GM21529 (cell line): ENCODE measurements at regions not wholly inside any gene's neighbourhood (a gene's known extent, or its start where the extent isn't known, plus 50 kb on each side); places are given as distances from the start of the nearest gene placed in this dataset.
"Not testable (repeated sequence)": the region's sequence is repeated elsewhere in the genome, so short reads cannot be mapped to it uniquely, and the experiment has no call there.

Experiments
- ATAC-seq: cut with Tn5 transposase; IDR thresholded peaks from one replicate; pipeline ENCODE4 v1.9.1; 2021; ENCODE audit not compliant: unreplicated experiment

DNA sequence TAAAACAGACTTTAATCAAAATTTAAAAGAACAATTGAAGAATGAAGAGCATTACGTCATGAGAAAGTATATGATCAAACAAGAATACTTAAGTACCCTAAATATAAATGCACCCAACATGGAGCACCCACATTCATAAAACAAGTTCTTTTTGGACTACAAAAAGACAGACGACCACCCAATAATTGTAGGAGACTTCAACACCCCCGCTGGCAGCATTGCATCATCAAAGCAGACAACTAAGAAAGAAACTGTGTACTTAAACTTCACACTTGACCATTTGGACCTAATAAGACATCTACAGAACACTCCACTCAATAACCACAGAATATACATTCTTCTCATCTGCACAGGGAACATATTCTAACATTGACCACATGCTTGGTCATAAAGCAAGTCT is 291.7 kb upstream of the ZNF322 start:
- ATAC-seq, result not testable (repeated sequence)

DNA sequence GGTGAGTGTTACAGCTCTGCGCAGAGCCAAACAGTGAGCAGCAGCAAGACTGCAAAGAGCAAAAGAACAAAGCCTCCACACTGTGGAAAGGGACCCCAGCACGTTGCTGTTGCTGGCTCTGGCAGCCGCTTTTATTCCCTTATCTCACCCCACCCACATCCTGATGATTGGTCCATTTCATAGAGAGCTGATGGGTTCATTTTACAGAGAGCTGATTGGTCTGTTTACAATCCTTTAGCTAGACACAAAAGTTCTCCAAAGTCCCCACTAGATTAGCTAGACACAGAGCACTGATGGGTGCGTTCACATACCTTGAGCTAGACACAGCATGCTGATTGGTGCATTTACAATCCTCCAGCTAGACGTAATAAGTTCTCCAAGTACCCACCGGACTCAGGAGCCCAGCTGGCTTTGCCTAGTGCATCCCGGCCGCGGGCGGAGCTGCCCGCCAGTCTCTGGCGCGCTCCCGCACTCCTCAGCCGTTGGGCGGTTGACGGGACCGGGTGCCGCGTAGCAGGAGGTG is 291.4 kb upstream of the PRSS16 start:
- ATAC-seq, result not testable (repeated sequence)

DNA sequence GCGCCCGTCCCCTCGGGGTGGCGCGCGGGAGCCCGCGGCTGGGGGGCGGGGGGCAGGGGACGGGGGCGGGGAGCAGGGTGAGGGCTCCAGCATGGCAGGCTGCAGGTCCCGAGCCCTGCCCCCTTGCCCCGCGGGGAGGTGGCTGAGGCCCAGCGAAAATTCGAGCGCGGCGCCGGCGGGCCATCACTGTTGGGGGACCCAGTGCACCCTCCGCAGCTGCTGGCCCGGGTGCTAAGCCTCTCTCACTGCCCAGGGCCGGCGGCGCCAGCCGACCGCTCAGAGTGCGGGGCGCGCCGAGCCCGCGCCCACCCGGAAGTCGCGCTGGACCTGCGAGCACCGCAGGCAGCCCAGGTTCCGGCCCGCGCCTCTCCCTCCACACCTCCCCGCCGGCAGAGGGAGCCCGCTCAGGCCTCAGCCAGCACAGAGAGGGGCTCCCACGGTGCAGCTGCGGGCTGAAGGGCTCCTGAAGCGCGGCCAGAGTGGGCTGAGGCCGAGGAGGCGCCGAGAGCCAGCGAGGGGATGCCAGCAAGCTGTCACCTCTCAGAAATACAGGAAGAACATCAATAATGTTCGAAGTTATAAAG is 290.8 kb upstream of the PRSS16 start:
- not testable (repeated sequence) for ATAC-seq

DNA sequence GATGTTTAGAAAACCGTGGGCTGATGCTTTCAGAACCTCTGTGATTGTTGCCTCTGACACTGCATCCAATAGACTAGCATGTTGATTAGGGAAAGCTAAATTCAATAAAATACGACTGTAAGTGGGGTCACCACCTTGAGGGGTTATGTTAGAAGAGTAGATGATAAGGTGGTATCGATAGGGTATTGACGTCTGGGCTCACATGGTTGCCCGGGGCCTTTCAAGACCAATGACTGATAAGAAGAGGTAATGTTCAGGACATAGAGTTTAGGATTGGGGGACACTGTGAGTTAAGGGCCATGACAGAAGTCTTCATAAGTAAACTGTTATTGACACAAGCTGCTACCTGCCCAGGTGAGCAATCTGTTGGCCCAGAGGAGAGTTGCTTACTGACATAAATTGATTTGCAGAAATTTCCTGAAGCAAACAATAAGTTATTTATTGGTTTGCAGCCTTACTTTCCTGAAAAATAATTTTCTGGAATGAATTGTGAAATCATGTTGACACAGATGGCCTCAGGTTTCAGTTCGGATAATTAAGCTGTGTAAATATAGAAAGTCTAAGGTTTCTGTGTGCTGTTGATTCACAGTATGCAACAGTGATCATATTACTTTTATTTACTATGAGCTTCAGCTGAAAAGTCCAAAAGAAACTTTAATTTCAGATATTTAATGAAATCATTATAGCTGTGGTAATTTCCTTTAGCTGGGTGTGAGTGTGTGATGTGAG is 289.9 kb upstream of the PRSS16 start:
- not testable (repeated sequence) for ATAC-seq

DNA sequence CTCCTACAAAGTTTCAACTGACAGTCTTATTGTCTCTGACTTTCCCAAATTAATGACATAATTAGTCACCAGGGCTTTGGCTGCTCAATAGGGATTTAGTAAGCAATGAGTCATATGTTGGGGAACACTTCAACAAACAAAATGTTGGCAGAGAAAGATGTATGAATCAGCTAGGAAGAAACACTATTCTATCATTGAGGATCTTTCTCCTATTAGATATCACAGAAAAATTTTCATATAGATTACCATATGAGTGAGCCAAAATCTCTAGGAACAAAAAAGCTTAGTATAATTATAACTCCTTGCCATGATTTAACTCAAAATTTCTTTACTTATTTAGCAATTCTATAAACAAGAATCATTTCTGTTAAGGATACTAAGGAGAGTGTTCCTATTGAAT is 286.3 kb upstream of the PRSS16 start:
- not testable (repeated sequence) for ATAC-seq

DNA sequence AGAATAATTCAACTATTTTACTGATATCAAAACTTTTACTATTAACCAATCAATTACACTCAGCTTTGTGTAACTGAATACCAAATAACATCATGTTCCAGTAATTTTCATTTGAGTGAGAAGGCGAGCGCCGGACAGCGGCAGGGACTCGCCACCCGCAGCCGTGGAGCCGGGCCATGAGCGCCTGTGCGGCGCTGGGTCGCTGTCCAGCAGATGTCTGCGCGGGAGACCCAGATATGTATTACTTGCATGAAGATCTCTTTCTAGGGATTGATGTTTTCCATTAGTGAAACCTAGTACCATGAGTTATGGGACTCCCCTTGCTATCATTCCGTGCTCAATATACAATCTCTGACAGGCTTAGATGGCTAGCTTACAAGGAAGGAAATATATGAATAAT is 245.1 kb upstream of the PRSS16 start:
- no peak for ATAC-seq

DNA sequence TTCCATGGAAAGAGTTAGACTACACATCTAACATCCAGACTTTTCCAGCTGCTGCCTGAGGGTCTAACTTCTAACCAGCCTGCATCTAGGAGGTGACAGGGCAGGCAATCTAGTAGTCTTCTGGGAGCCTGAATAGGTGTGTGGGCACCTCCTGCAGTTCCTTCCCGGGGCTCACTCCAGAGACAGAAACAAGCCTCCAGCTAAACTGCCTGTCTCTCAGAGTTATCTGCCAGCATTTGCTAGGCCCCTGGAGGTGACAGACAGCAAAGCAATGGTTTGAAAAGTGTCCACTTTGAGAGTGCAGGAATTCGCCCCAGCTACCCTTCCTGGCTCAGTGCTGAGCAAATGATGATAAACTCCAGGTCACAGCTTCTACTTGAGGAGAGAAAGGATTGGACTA is 240.5 kb upstream of the PRSS16 start:
- ATAC-seq, result no peak

DNA sequence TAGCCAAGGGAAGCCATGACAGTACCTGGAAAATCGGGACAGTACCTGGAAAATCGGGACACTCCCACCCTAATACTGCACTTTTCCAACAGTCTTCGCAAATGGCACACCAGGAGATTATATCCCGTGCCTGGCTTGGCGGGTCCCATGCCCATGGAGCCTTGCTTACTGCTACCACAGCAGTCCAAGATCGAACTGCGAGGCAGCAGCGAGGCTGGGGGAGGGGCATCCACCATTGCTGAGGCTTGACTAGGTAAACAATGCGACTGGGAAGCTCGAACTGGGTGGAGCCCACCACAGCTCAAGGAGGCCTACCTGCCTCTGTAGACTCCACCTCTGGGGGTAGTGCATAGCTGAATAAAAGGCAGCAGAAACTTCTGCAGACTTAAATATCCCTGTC is 238.9 kb upstream of the PRSS16 start:
- ATAC-seq, result not testable (repeated sequence)

DNA sequence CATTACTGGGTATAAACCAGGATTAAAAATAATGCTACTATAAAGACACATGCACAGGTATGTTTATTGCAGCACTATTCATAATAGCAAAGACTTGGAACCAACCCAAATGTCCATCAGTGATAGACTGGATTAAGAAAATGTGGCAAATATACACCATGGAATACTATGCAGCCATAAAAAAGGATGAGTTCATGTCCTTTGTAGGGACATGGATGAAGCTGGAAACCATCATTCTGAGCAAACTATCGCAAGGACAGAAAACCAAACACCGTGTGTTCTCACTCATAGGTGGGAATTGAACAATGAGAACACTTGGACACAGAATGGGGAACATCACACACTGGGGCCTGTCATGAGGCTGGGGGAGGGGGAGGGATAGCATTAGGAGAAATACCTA is 233.4 kb upstream of the PRSS16 start:
- ATAC-seq, result not testable (repeated sequence)

DNA sequence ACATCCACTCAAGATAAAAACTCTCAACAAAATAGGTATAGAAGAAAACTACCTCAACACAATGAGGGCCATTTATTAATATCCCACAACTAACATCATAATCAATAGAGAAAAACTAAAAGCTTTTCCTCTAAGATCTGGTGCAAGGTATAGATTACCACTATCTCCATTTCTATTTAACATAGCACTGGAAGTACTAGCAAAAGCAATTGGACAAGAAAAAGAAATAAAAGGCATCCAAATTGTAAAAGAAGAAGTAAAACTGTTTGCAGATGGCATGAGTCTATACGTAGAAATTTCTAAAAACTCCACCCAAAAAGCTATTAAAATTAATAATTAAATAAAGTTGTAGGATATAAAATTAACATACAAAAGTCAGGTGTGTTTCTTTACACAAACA is 230.8 kb upstream of the PRSS16 start:
- ATAC-seq, result no peak

DNA sequence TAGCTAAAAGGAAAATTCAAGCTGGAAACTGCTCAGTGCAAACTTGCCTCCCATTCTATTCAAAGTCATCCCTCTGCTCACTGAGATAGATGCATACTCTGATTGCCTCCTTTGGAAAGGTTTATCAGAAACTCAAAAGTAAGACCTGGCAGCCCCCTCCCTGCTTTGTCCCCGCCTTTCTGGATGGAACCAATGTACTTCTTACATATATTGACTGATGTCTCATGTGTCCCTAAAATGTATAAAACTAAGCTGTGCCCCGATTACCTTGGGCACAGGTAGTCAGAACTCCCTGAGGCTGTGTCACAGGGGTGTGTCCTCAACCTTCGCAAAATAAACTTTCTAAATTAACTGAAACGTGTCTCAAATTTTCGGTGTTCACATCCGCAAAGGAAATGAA is 229.1 kb upstream of the PRSS16 start:
- ATAC-seq, result not testable (repeated sequence)

DNA sequence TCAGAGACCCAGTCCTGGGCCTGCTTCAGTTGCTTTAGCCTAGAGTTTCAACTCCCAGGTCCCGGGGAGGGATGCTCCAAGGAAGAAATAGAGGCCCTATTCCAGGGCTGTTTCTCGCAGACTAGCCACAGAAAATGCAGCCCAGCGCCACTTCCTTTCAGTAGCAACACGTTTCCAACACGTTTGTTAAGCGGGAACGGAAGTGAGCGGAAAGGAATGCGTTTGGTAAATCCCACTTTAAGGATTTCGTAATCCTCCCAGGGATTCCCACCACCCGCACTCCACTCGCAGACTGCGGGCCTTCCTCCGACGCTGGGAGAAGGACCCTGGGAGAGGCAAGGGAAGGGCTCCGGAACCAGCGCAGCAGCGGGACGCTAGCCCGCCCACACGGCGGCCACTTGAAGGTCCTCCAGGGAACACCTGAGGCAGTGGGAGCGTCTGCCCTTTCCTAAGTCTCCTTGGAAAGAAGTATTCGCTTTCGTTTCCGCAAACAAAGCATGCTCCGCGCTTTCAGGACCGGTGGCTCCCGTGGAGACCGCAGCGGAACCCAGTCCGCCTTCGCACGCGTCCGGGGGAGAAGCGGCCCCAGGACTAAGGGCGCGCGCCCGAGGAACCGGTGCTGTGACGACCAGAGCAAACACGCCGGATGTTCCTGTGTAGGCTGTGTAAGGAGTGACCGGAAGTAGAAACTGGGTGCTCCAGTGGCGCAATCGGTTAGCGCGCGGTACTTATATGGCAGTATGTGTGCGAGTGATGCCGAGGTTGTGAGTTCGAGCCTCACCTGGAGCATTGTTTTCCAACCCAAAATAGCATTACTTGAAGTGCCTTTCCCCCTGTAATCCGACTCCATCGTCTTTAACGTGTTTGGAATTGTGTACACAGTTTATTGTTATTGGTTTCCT is 227.6 kb upstream of the PRSS16 start:
- no peak for ATAC-seq

DNA sequence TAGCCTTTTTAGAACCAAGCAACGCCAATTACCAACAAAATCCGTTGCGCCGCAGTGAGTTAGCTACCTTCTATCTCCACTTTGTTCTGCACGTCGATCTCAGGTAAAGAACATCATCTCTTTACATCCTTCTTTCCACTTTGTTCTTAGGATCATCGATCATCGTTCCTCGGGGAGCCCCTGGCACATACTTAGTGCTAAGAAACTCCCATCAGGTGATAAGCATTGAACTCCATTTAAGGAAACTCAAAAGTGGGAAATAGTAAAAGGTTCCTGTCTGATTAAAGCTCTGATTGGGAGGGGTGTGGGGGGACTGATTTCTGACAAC is 227.0 kb upstream of the PRSS16 start:
- ATAC-seq, result no peak

DNA sequence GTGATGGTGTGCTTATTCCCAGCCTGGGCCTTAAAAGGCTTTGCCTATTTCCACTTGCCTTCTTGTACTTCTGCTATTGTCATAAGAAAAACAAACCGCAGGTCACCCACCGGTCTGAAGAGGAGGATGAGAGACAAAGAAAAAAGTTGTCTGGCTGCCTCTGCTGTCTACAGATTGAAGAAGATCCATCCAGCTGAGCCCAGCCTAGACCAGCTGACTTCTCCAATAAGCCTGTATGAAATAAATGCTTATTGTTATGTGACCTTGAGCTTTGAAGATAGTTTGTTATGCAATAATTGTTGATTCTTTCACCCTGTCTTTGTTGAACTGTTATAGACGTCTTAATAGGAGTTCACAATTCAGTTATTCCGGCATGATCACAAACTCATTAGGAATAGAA is 223.8 kb upstream of the PRSS16 start:
- ATAC-seq, result no peak

DNA sequence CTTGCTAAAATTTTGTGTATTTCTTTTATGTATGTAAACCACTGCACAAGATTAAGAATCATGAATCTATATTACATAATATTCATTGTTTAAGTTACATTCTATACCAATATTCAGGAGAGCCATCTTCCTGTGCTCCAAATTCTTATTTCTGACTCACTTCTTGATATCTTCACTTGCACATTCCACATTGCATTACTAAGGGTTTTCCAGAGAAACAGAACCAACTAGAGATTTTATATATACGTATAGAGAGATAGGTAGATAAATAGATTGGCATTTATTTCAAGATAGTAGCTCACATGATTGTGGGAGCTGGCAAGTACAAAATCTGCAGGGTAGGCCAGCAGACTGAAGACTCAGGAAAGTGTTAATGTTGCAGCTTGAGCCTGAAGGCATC is 222.2 kb upstream of the PRSS16 start:
- ATAC-seq, result no peak

DNA sequence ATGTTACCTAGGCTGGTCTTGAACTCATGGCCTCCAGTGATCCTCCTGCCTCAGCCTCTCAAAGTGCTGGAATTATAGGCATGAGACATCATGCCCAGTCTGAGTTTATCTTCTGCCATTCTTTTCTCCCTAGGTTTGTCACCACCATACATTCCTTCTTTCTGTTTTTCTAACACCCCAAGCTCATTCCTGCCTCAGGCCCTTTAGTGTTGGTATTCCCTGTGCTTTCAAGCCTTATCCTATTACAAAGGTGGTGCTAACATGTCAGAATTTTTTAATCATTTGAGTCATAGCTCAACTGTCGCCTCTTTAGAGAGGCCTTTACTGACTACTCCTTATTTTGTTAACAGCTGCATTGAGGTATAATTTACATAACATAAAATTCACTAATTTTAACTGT is 221.1 kb upstream of the PRSS16 start:
- ATAC-seq, result no peak

DNA sequence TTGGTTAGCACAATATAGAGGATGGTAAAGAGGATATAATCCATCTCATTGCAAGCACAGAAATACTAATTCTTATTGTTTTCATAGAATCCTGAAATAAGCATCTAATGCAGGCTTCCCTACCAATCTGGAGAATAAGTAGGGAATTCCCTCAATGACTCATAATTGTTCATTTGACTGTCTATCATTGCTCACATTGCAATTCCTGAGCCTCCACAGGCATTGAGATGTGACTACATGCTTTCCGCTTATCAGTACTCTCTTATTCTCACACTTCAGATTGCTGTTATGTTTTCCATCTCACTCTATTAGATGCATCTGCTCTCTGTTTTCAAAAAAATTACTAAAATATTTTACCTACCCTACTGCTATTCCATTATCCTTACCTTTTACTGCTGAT is 216.2 kb upstream of the PRSS16 start:
- ATAC-seq, result no peak

DNA sequence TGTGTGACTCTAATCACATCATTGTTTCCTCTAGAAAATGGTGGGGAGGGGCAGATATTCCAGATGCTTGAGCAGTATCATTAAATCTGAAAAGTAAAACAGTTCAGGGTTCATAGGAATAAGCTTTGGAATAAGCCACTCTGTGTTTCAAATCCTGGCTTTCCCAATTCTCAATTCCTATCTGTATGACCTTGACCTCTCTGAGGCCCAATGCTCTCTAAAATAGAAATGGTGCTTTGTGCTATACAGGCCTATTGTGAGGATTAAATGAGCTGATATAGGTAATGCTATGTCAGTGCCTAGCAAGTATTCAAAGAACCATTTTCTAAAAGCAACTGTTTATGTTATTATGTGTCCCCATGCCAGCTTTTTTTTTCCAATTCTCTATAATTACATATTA is 209.0 kb upstream of the PRSS16 start:
- no peak for ATAC-seq

DNA sequence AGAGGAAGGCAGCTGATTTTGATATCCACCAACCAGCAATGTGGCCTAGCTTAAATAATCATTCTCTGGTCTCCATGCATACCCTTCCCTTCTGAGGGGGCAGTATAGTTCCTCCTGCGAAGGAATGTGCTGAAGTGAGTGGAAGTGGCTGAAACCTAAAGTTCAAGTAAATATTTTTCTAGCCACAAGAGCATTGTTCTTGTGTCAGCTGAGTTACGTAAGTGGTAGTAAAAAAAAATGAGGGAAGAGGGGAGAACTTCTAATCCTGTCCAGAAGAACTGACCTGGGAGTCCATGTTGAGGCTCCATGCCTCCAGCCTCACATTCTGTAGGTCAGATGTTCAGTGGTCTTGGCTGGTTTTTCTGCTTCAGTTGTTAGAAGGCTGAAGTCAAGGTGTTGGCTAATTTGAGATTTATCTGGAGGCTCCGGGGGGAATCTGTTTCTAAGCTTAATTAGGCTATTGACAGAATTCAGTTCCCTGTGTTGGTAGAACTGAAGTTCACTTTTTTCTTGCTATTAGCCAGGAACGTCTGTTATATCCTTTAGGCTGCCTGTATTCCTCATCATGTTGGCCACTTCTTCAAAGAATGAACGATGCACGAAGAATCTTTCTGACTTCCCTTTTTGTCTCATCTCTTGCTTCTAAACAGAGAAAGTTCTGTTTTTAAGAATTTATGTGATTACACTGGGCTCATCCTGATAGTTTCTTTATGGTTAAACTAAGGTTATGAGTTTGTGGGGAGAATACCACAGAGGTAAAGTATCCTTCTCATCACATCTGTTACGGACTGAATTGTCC is 207.1 kb upstream of the PRSS16 start:
- no peak for ATAC-seq

DNA sequence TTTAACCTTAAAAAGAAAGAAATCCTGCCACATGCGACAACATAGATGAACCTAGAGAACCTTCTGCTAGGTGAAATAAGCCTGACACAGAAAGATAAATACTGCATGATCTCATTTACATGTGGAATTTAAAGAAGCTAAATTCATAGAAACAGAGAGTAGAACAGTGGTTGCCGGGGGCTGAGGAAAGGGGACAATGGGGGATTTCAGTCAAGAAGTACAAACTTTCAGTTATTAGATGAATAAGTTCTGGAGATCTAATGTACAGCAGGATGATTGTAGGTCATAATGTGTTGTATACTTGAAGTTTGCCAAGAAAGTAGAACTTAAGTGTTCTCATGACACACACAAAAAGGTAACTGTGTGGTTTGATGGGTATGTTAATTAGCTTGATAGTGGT is 204.3 kb upstream of the PRSS16 start:
- no peak for ATAC-seq

DNA sequence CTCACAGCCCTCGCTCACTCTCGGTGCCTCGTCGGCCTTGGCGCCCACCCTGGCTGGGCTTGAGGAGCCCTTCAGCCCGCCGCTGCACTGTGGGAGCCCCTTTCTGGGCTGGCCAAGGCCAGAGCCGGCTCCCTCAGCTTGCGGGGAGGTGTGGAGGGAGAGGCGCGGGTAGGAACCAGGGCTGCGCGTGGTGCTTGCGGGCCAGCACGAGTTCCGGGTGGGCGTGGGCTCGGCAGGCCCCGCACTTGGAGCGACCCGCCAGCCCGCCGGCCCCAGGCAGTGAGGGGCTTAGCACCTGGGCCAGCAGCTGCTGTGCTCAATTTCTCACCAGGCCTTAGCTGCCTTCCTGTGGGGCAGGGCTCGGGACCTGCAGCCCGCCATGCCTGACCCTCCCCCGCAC is 202.4 kb upstream of the PRSS16 start:
- ATAC-seq, result not testable (repeated sequence)
